HT-29 (cell line): ENCODE measurements at regions not wholly inside any gene's neighbourhood (a gene's known extent, or its start where the extent isn't known, plus 50 kb on each side); places are given as distances from the start of the nearest gene placed in this dataset.

ENCODE experiments used
- DNase-seq: peaks from one replicate; pipeline ENCODE4 v3.0.0-alpha.2; 2015; ENCODE audit warnings: low spot score

DNA sequence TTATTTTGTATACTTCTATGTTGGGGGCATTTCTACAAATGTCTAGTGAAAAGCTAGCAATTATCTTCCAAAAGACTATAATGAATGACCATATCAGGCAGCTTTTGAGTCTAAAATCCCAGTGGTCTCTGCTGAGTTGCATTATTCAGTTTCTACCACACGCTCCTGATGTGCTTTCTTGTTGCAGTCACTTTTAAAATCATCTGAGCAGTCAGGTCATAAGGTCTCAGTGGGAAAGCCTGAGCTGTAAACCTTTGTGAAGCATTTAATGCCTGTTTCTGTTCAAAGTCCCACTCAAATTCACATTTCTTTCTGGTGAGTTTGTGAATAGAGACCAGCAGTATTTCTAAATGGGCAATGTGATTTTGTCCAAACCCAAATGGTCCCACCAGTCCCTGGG, 1681.5 kb downstream of the HACE1 start:
- no peak for DNase-seq

DNA sequence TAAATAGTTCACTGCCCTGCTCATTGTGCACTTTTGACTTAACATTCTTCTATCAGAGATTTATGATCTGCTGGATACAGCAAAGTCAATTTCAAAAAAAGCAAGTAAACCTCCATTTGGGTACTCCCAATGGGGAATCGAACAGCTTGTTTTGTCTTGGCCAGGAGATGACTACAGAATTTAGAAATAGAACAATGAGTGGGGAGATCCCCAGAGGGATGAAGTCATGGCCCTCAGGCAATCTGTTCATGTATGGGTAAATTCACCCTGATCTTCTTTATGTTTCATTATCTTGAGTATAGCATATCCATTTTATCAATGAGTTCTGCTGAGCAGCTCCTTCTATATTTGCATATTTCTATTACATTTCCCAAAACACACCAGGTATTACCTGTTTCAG, 1681.9 kb downstream of the HACE1 start:
- DNase-seq = no peak

DNA sequence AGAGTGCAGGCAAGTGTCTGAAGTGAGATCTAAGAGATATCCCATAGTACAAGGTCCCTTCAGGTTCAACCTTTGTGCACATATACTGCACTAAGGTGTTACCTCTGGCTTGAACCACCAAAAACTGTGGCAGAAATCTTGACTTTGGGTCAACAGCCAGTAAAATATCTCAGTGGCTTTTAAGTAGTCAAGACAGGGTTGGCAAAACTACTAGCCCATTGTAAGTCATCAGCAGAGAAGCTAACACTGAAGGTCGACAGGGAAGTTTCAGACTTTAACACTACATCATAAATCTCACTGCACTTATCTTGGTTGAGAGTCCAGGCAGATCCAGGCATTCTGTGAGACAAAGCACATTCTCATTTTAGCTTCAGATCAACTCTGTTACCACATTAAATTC, 1684.7 kb downstream of the HACE1 start:
- no peak for DNase-seq

DNA sequence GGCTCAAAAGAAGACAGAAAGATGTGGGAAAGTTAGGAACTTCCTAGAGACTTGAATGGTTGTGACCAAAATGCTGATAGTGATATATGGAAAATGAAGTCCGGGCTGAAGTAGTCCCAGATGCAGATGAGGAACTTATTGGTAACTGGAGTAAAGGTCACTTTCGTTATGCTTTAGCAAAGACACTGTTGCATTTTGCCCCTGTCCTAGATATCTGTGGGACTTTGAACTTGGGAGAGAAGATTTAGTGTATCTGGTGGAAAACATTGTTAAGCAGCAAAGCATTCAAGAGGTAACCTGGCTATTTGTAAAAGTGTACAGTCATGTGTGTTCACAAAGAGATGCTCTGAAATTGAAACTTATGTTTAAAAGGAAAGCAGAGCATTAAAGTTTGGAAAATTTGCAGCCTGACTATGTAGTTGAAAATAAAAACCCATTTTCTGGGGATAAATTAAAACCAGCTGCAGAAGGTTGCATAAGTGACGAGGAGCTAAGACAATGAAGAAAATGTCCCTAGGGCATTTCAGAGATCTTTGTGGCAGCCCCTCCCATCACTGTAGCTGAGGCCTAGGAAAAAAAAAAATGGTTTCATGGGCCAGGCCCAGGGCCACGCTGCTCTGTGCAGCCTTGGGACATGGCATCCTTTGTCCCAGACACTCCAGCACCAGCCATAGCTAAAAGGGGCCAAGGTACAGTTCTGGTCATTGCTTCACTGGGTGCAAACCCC, 1692.2 kb downstream of the HACE1 start:
- DNase-seq = no peak

DNA sequence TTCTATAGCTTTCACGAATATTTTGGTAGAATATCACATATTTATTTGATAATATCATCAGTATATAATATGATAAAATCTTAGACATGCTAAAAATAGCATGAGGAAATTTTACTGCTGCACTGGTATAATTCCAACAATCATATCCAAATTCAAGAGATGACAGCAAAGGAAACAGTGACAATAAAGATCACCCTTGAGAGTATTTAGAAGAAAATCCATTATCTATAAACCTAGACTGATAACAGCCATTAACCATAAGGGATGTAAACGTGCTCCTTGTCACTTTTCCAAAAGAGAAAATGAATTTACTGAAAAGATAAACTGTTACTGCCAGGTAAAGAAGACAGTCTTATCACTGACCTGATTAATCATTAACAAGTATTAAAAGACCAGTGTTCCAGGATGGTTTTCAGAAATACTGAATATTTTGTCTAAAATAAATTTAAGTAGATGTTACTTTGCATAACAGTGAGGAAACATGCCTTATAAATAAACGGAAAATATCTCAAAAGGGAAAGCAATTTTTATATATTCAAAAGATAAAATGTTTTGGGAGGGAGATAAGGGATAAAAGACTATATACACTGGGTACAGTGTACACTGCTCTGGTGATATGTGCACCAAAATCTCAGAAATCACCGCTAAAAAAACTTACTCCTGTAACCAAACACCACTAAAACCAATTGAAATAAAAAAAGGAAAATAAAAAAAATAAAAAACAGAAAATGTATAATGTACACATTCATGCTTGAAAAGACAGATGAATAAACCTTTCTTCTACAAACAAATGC, 1704.7 kb downstream of the HACE1 start:
- no peak for DNase-seq

GRCh38 chr6:103153016-103153415, 1706.7 kb downstream of the HACE1 start:
- no peak for DNase-seq

- no peak for DNase-seq
Measured at GRCh38 chr6:103142902-103143301, 1716.8 kb downstream of the HACE1 start.

DNA sequence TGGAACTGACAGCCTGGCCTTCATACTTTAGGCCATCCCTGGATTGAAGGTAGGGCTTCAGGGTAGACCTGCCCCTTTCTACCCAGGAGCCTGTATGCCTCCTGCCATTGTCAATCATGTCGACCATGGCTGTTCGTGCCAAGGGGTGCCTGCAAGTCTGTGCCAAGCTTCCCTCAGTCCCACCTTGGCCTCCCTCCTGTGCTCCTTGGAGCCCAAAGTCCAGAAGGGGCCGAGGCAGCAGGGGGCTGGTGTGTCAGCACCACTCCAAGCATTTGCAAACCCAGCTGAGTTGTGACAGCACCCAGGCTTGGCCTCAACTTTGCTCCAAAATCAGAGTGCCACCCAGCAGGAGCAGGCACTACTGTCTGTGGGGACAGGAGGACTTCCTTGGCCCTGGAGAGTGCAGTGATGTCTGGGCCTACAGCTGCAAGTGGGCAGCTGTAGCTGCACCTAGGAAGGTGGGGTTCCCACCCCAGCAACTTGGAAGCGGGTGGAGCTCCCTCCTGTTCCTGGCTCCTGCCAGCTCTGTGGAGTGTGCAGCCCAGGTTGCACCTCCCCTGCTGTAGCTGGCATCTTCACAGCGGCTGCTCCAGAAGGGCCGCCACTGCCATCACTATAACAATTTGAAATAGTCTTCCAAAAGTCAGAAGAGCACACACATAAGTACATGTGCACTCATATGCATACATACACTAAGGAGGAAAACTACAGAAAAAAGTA, 1719.3 kb downstream of the HACE1 start:
- no peak for DNase-seq

GRCh38 chr6:103139377-103139776, 1720.3 kb downstream of the HACE1 start:
- no peak for DNase-seq

DNA sequence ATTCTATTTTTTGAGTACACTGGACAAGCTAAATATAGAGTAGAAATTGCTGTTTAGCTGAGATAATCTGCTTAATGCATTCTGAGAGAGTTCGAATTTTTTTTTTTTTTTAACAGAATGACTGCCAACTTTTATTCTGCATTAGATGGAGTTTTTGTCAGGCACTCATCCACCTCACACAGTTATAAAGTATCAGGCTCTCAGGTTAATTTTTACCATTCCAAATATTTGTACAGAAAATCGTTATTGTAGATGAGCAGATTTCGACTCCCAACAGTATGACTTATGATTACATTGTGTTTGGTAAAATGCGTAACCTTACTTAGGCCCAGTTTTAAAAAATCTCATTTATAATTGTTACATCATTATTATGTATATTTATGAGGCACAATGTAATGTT, 1731.0 kb downstream of the GRIK2 start:
- no peak for DNase-seq

- DNase-seq = peak; percentile 66
Measured at GRCh38 chr6:103122766-103123601, 1729.5 kb downstream of the GRIK2 start.

DNA sequence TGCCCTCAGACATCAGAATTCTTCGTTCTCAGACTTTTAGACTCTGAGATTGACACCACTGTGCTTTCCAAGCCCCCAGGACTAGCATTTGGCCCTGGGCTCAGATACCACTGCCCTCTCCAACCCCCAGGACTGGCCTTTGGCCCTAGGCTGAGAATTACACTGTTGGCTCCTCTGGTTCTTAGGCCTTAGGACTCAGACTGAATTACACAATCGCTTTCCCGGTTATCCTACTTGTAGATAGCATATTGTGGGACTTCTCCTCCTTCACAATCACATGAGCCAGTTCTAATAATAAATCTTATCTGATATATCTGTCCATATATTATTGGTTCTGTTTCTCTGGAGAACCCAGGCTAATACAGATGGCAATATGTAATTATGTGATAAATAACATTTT, 1725.5 kb downstream of the GRIK2 start:
- no peak for DNase-seq

GRCh38 chr6:103114582-103114981, 1721.1 kb downstream of the GRIK2 start:
- no peak for DNase-seq

DNA sequence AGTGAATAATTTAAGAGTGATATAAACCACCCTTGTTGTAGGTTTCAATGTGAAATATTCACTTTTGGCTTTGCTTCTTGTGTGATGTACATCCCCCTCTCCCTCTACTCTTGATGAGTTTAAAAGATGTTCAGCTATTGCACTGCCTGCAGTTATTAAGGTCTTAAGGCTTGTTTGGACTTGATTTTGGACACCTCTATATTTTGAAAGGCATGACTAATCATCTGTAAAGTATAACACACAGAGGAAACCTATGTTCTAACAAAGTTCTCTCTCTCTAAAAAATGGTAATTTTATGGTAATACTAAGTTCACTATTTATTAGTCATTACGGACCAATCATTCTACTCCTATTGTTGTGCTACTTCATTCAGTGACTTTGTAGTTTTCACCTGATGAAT, 1719.9 kb downstream of the GRIK2 start:
- DNase-seq = no peak

- DNase-seq = no peak
Measured at GRCh38 chr6:103107985-103108384, 1714.5 kb downstream of the GRIK2 start.

GRCh38 chr6:103105686-103106085, 1712.2 kb downstream of the GRIK2 start:
- DNase-seq = no peak

DNA sequence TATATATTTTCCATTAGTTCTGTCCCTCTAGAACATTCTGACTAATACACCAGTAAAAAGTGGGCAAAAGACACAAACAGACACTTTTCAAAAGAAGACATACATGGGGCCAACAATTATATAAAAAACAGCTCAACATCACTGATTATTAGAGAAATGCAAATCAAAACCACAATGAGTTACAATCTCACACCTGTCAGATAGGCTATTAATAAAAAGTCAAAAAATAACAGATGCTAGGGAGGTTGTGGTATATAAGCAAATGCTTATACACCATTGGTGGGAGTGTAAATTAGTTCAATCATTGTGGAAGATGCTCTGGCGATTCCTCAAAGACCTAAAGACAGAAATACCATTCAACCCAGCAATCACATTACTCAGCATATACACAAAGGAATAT, 1707.8 kb downstream of the GRIK2 start:
- no peak for DNase-seq

DNA sequence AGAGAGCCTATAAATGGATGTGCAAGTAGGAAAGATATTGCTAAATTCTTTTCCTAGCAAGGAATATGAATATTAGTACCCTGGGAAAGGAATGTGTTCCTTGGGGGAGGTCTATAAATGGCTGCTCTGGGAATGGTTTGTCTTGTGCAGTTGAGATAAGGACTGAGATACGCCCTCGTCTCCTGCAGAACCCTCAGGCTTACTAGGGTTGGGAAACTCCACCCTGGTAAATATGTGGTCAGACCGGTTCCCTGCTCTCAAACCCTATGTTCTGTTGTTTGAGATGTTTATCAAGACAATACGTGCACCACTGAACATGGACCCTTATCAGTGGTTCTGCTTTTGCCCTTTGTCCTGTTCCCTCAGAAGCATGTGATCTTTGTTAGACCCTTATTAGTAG, 1698.9 kb downstream of the GRIK2 start:
- peak; percentile 25 for DNase-seq

- no peak for DNase-seq
Measured at GRCh38 chr6:103085801-103086200, 1692.3 kb downstream of the GRIK2 start.

GRCh38 chr6:103081876-103082630, 1688.5 kb downstream of the GRIK2 start:
- no peak for DNase-seq

GRCh38 chr6:103081126-103081525, 1687.6 kb downstream of the GRIK2 start:
- DNase-seq = no peak
